HepG2 (cell line): ENCODE measurements at regions not wholly inside any gene's neighbourhood (a gene's known extent, or its start where the extent isn't known, plus 50 kb on each side); places are given as distances from the start of the nearest gene placed in this dataset.
"Not testable (repeated sequence)": the region's sequence is repeated elsewhere in the genome, so short reads cannot be mapped to it uniquely, and the experiment has no call there.

Experiments used
- ATAC-seq: fragments of 200-7000 bp; cut with Tn5 transposase; 3 replicates; pipeline ENCODE4 v1.9.1; 2020; ENCODE audit warnings: mild to moderate bottlenecking, moderate library complexity
- BruUV-seq: library from RNA; stranded (reverse); fragments of 400-500 nt; replicated peaks from 2 replicates; lab custom pipeline; 2021; lab: Mats Ljungman, UMichigan
- CTCF ChIA-PET: fragments of 300-600 bp; formaldehyde crosslinking; extraction: SDS; loops from one replicate; lab custom pipeline; 2021; ENCODE audit warnings: low total read pairs, inconsistent platforms, low intra/inter-chr PET ratio; lab: Yijun Ruan, JAX
- POLR2A ChIA-PET: fragments of 350-600 bp; sonication (Branson Sonifier 250); formaldehyde crosslinking; loops from one replicate; lab custom pipeline; 2020; ENCODE audit warnings: antibody characterized with exemption, inconsistent platforms; lab: Yijun Ruan, JAX
- DNase-seq: peaks from one replicate; pipeline ENCODE4 v3.0.0-alpha.2; 2015; ENCODE audit warnings: low spot score
- FAIRE-seq: peaks from 3 replicates; lab custom pipeline; 2011; peaks lifted over from hg19 to GRCh38; lab: Jason Lieb, UNC
- H2AFZ ChIP-seq: one replicate; pipeline ENCODE4 v1.6.1; 2011; ENCODE audit warnings: low read length, inconsistent platforms
- H3K27ac ChIP-seq: fragments of 300-600 bp; 3 replicates; pipeline ENCODE4 v1.8.0; 2011; ENCODE audit warnings: mixed run types, mild to moderate bottlenecking, mixed read lengths, low read length, inconsistent platforms; ENCODE audit not compliant: insufficient read depth; ENCODE audit errors: extremely low read length
- H3K27me3 ChIP-seq, 2 experiments: fragments of 200-600 bp in 1 of 2; 2 replicates in 1 of 2; 3 replicates in 1 of 2; pipeline versions ENCODE4 v1.6.0 to v1.8.0; 2011; ENCODE audit warnings: low read length in 2 of 2, mild to moderate bottlenecking in 2 of 2, moderate library complexity in 2 of 2, inconsistent platforms in 1 of 2; ENCODE audit not compliant: insufficient read depth in 2 of 2, control insufficient read depth in 1 of 2
- H3K36me3 ChIP-seq, 2 experiments: fragments of 200-600 bp in 1 of 2; replicated peaks in 1 of 2; 2 replicates in 1 of 2; 3 replicates in 1 of 2; pipeline versions ENCODE4 v1.5.1 to v1.8.0; 2011; ENCODE audit warnings: low read length in 2 of 2, inconsistent platforms in 1 of 2; ENCODE audit not compliant: insufficient read depth in 2 of 2, control insufficient read depth in 1 of 2
- H3K4me1 ChIP-seq: 2 replicates; pipeline ENCODE4 v1.5.1; 2012; ENCODE audit warnings: low read length, inconsistent platforms; ENCODE audit not compliant: insufficient read depth
- H3K4me2 ChIP-seq: 2 replicates; pipeline ENCODE4 v1.6.0; 2011; ENCODE audit warnings: low read depth, low read length, inconsistent platforms
- H3K4me3 ChIP-seq, 3 experiments: fragments of 200-600 bp in 1 of 3; sonication (generic), shearing (Covaris generic) in 1 of 3; replicated peaks in 1 of 3; 2 replicates each; pipeline ENCODE4 v1.5.1; 2011 to 2016; ENCODE audit warnings: low read length in 3 of 3, inconsistent platforms in 2 of 3, low read depth in 2 of 3, mild to moderate bottlenecking in 2 of 3, control low read depth in 1 of 3, mixed read lengths in 1 of 3; ENCODE audit not compliant: insufficient read depth in 1 of 3
- H3K79me2 ChIP-seq: one replicate; pipeline ENCODE4 v1.6.1; 2011; ENCODE audit warnings: low read length, inconsistent platforms; ENCODE audit not compliant: insufficient read depth
- H3K9ac ChIP-seq: 2 replicates; pipeline ENCODE4 v1.6.0; 2011; ENCODE audit warnings: mild to moderate bottlenecking, low read depth, low read length, inconsistent platforms; ENCODE audit not compliant: insufficient read depth
- H3K9me3 ChIP-seq: 2 replicates; pipeline ENCODE4 v1.5.1; 2012; ENCODE audit warnings: mild to moderate bottlenecking, low read length
- H4K20me1 ChIP-seq: 2 replicates; pipeline ENCODE4 v1.6.0; 2011; ENCODE audit warnings: inconsistent platforms, mild to moderate bottlenecking, low read length, moderate library complexity; ENCODE audit not compliant: insufficient read depth
- WGBS: methylation state at CpG from one replicate; pipeline ENCODE4 v1.1.6; 2017; ENCODE audit warnings: low lambda C conversion rate; 5-methylcytosine and 5-hydroxymethylcytosine counted together
- in situ Hi-C: cut with HindIII; loops from 2 replicates; pipeline ENCODE4 v1.10.0; 2017; ENCODE audit warnings: low pct_unique_long_range_greater_than_20kb; ENCODE audit not compliant: extremely low pct_ligation_motif_present
- intact Hi-C: fragments of 100-400 bp; cut with micrococcal nuclease; formaldehyde crosslinking; loops from one replicate; pipeline ENCODE4 v1.10.0; 2022; ENCODE audit not compliant: unreplicated experiment

DNA sequence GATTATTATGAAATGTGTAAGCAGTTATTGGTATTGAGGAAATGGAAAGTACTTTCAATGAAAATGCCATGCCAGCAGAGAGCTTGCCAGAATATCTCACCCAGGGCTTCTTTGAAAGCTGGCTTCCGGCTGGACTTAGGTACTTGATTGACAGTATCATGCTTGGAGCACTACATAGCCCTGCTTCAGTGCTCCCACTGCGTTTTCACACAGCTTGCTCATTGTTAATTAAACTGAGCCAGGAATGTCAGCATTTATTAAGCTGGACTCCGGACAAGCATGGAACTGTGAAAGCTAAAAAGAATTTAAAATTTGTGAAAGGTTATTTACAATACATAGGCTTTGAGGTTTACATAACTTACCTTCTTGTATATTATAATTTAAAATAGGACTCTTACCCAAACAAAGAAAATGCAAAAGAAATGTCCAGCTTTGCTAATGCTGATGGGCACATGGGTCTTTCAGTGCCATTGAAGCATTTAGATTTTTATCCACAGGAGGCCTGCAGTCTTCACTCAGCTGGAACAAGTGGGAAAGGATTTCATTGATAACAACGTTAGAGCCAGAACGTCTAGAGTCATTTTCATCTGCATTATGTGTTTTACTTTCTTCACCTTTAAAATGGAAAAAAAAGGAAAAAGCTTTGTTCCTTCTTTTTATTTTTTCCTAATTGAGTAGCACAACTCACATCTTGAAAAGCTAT lies 1335.7 kb downstream of the KHDRBS2 start:
- H3K4me3 ChIP-seq, H3K27ac ChIP-seq, H4K20me1 ChIP-seq, H3K36me3 ChIP-seq, H3K79me2 ChIP-seq, POLR2A ChIA-PET, BruUV-seq, DNase-seq, in situ Hi-C loops, H3K9ac ChIP-seq, intact Hi-C loops, ATAC-seq, H2AFZ ChIP-seq, H3K4me2 ChIP-seq, H3K4me1 ChIP-seq, FAIRE-seq, CTCF ChIA-PET, H3K27me3 ChIP-seq: not testable (repeated sequence)
- peaks cover 61% of the 10 kb centered on the region for H3K9me3 ChIP-seq
- 6% methylated on average over 5 of the region's 5 CpGs for WGBS

DNA sequence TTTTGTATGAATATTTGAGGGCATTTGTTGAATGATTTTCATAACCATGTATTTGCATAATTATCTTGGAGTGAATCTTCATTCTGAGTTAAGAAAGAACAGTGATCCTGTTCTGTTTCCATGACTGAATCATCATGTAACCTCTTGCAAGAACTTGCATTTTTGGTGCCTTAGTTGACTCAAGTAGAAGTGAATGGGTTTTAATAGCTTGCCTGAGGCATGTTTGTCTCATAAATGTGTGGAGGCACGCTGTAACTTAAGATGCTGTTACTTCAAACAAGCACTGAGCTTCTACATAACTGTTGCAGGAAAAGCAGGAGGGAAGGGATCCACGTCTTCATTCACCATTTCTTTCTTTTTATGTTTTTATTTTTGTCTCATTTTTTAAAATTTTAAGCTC lies 1338.6 kb downstream of the KHDRBS2 start:
- POLR2A ChIA-PET, H2AFZ ChIP-seq, H3K4me2 ChIP-seq, BruUV-seq, H3K4me1 ChIP-seq, H3K79me2 ChIP-seq, FAIRE-seq, H3K36me3 ChIP-seq, DNase-seq, in situ Hi-C loops, H3K27me3 ChIP-seq, H3K4me3 ChIP-seq, H4K20me1 ChIP-seq, ATAC-seq, H3K9ac ChIP-seq, intact Hi-C loops, CTCF ChIA-PET, H3K27ac ChIP-seq: not testable (repeated sequence)
- peaks cover 47% of the 10 kb centered on the region for H3K9me3 ChIP-seq
- WGBS, result under 1% methylated on average over 2 of the region's 2 CpGs

DNA sequence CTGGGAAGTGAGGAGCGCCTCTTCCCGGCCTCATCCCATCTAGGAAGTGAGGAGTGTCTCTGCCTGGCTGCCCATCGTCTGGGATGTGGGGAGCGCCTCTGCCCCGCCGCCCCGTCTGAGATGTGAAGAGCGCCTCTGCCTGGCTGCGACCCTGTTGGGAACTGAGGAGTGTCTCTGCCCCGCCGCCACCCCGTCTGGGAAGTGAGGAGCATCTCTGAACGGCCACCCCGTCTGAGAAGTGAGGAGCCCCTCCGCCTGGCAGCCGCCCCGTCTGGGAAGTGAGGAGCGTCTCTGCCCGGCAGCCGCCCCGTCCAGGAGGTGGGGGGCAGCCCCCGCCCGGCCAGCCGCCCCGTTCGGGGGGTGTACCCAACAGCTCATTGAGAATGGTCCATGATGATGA lies 1341.2 kb downstream of the KHDRBS2 start:
- H3K27me3 ChIP-seq, H3K36me3 ChIP-seq, H3K4me1 ChIP-seq, CTCF ChIA-PET, DNase-seq, H3K4me3 ChIP-seq, intact Hi-C loops, BruUV-seq, FAIRE-seq, ATAC-seq, H3K27ac ChIP-seq, POLR2A ChIA-PET, H2AFZ ChIP-seq, H3K79me2 ChIP-seq, H4K20me1 ChIP-seq, H3K9ac ChIP-seq, in situ Hi-C loops, H3K4me2 ChIP-seq: not testable (repeated sequence)
- H3K9me3 ChIP-seq, result peaks cover 35% of the 10 kb centered on the region
- WGBS, result 77% methylated on average over 10 of the region's 26 CpGs

DNA sequence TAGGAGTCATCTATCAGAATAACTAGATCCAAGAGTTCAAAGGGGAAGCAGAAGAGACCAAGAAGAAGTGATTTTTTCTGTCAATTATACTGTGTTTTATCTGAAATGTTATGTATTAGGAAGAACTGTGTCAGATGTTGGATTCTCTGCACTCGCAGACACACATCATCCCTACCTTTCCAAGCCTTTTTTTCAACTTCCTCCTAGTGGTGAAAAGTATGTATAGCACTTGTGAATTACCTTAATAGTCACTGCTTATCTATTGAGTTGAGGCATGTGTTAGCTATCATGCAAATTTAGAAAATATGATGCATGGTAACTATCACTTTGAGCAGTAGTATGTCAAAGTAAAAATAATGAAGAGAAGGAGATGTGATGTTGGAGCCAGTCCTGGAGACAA lies 1350.1 kb downstream of the KHDRBS2 start:
- H3K27me3 ChIP-seq, H3K4me2 ChIP-seq, H2AFZ ChIP-seq, H4K20me1 ChIP-seq, in situ Hi-C loops, DNase-seq, H3K9ac ChIP-seq, FAIRE-seq, BruUV-seq, H3K36me3 ChIP-seq, intact Hi-C loops, POLR2A ChIA-PET, H3K4me3 ChIP-seq, H3K79me2 ChIP-seq, H3K4me1 ChIP-seq, CTCF ChIA-PET, H3K27ac ChIP-seq: not testable (repeated sequence)
- H3K9me3 ChIP-seq, result peaks cover 20% of the 10 kb centered on the region
- peak; percentile 67 for ATAC-seq
- 42% methylated on average over 1 of the region's 1 CpG for WGBS
